HEK293 (cell line): ENCODE measurements at regions not wholly inside any gene's neighbourhood (a gene's known extent, or its start where the extent isn't known, plus 50 kb on each side); places are given as distances from the start of the nearest gene placed in this dataset.

Experiments
- CTCF ChIA-PET: fragments of 350-600 bp; formaldehyde crosslinking; extraction: SDS; loops from one replicate; lab custom pipeline; 2021; ENCODE audit warnings: antibody characterized with exemption; lab: Yijun Ruan, JAX
- POLR2A ChIA-PET: fragments of 300-600 bp; formaldehyde crosslinking; extraction: SDS; loops from one replicate; lab custom pipeline; 2020; ENCODE audit warnings: antibody characterized with exemption, inconsistent platforms; lab: Yijun Ruan, JAX
- H3K27ac ChIP-seq: fragments of 200-500 bp; sonication (Bioruptor generic); 2 replicates; pipeline ENCODE4 v1.5.1; 2014; ENCODE audit warnings: low read depth, low read length, control low read depth, inconsistent platforms; ENCODE audit errors: extremely low read depth
- H3K36me3 ChIP-seq, 2 experiments: fragments of 200-500 bp in 1 of 2; sonication (Bioruptor generic) in 1 of 2; 1 replicate in 1 of 2; 2 replicates in 1 of 2; pipeline ENCODE4 v1.5.1; 2014 to 2017; ENCODE audit warnings: inconsistent platforms in 2 of 2, low read length in 2 of 2; ENCODE audit not compliant: control insufficient read depth in 2 of 2, insufficient read depth in 1 of 2
- H3K4me1 ChIP-seq: fragments of 200-500 bp; sonication (Bioruptor generic); 2 replicates; pipeline ENCODE4 v1.5.1; 2014; ENCODE audit warnings: mild to moderate bottlenecking, low read length, inconsistent platforms; ENCODE audit not compliant: control insufficient read depth, insufficient read depth
- H3K4me3 ChIP-seq: 2 replicates; pipeline ENCODE4 v1.5.1; 2011; ENCODE audit warnings: low read depth, mild to moderate bottlenecking, control low read depth, low read length, moderate library complexity
- H3K9me3 ChIP-seq: fragments of 200-500 bp; sonication (Bioruptor generic); 2 replicates; pipeline ENCODE4 v1.5.1; 2014; ENCODE audit warnings: low read depth, low read length, inconsistent platforms; ENCODE audit not compliant: control insufficient read depth, insufficient read depth
- GLI2 ChIP-seq: fragments of 450-650 bp; formaldehyde crosslinking; IDR thresholded peaks from 2 replicates; pipeline ENCODE4; 2017; ENCODE audit warnings: missing biosample characterization, missing genetic modification characterization, low read depth, borderline replicate concordance
- GLIS2 ChIP-seq: fragments of 450-650 bp; formaldehyde crosslinking; IDR thresholded peaks from 2 replicates; pipeline ENCODE4 v1.5.1; 2016; ENCODE audit warnings: missing biosample characterization, missing genetic modification characterization
- IKZF3 ChIP-seq: fragments of 450-650 bp; IDR thresholded peaks from 2 replicates; pipeline ENCODE4 v1.5.0; 2018; ENCODE audit warnings: missing biosample characterization, mild to moderate bottlenecking, missing genetic modification characterization, moderate library complexity
- MEIS1 ChIP-seq: sonication (generic); formaldehyde crosslinking; IDR thresholded peaks from 2 replicates; pipeline ENCODE4 v1.8.1; 2022; ENCODE audit warnings: missing genetic modification reagents, mild to moderate bottlenecking, borderline replicate concordance
- ZNF10 ChIP-seq: fragments of 450-650 bp; formaldehyde crosslinking; IDR thresholded peaks from 2 replicates; pipeline ENCODE4 v1.5.1; 2017; ENCODE audit warnings: missing biosample characterization, missing genetic modification characterization
- ZNF155 ChIP-seq: fragments of 450-650 bp; formaldehyde crosslinking; IDR thresholded peaks from 2 replicates; pipeline ENCODE4 v1.5.1; 2016; ENCODE audit warnings: missing biosample characterization, missing genetic modification characterization
- ZNF2 ChIP-seq: fragments of 450-650 bp; formaldehyde crosslinking; IDR thresholded peaks from 2 replicates; pipeline ENCODE4 v1.5.1; 2016; ENCODE audit warnings: missing biosample characterization, missing genetic modification characterization
- ZNF362 ChIP-seq: fragments of 450-650 bp; formaldehyde crosslinking; IDR thresholded peaks from 2 replicates; pipeline ENCODE4 v1.5.1; 2016; ENCODE audit warnings: missing biosample characterization, missing genetic modification characterization
- ZNF596 ChIP-seq: fragments of 450-650 bp; IDR thresholded peaks from 2 replicates; pipeline ENCODE4 v1.5.0; 2018; ENCODE audit warnings: missing biosample characterization, mild to moderate bottlenecking, missing genetic modification characterization, moderate library complexity
- ZNF654 ChIP-seq: fragments of 450-650 bp; formaldehyde crosslinking; IDR thresholded peaks from 2 replicates; pipeline ENCODE4 v1.5.1; 2016; ENCODE audit warnings: low read depth, missing biosample characterization, missing genetic modification characterization
- ZNF658 ChIP-seq: fragments of 450-650 bp; formaldehyde crosslinking; IDR thresholded peaks from 2 replicates; pipeline ENCODE4; 2016; ENCODE audit warnings: missing biosample characterization, missing genetic modification characterization
- ZNF76 ChIP-seq: fragments of 450-650 bp; formaldehyde crosslinking; IDR thresholded peaks from 2 replicates; pipeline ENCODE4; 2016; ENCODE audit warnings: low read depth, missing biosample characterization, missing genetic modification characterization, borderline replicate concordance
- ZNF785 ChIP-seq: fragments of 450-650 bp; formaldehyde crosslinking; IDR thresholded peaks from 2 replicates; pipeline ENCODE4 v1.5.1; 2016; ENCODE audit warnings: missing biosample characterization, missing genetic modification characterization
- ZXDB ChIP-seq: fragments of 450-650 bp; formaldehyde crosslinking; IDR thresholded peaks from 2 replicates; pipeline ENCODE4 v1.5.1; 2016; ENCODE audit warnings: missing biosample characterization, missing genetic modification characterization
- TF ChIP-seq, protein P1 (sequence below): fragments of 450-650 bp; formaldehyde crosslinking; IDR thresholded peaks from 2 replicates; pipeline ENCODE4 v1.5.1; 2016; ENCODE audit warnings: missing biosample characterization, missing genetic modification characterization
- TF ChIP-seq, protein P2 (sequence below): fragments of 450-650 bp; formaldehyde crosslinking; optimal IDR thresholded peaks from 2 replicates; pipeline ENCODE3; 2016; ENCODE audit warnings: missing biosample characterization, mild to moderate bottlenecking, missing genetic modification characterization
- TF ChIP-seq, protein P3 (sequence below): fragments of 450-650 bp; formaldehyde crosslinking; IDR thresholded peaks from 2 replicates; pipeline ENCODE4 v1.5.1; 2016; ENCODE audit warnings: missing biosample characterization, missing genetic modification characterization
- TF ChIP-seq, protein P4 (sequence below): fragments of 450-650 bp; formaldehyde crosslinking; IDR thresholded peaks from 2 replicates; pipeline ENCODE4 v1.5.1; 2016; ENCODE audit warnings: missing biosample characterization, missing genetic modification characterization

GRCh38 chr2:43070030-43070429, 156.4 kb downstream of the ZFP36L2 start (continued):
- no peak for TF ChIP-seq ZNF654 (tag by site-specific recombination)
- no peak for TF ChIP-seq IKZF3
- TF ChIP-seq ZNF362 = no peak
- TF ChIP-seq, protein P1, sequence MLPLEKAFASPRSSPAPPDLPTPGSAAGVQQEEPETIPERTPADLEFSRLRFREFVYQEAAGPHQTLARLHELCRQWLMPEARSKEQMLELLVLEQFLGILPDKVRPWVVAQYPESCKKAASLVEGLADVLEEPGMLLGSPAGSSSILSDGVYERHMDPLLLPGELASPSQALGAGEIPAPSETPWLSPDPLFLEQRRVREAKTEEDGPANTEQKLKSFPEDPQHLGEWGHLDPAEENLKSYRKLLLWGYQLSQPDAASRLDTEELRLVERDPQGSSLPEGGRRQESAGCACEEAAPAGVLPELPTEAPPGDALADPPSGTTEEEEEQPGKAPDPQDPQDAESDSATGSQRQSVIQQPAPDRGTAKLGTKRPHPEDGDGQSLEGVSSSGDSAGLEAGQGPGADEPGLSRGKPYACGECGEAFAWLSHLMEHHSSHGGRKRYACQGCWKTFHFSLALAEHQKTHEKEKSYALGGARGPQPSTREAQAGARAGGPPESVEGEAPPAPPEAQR = no peak

- POLR2A ChIA-PET = no interaction called here
- H3K4me1 ChIP-seq = no peaks in the 10 kb centered on the region
- H3K27ac ChIP-seq = no peak overlapping the region
- no peaks in the 10 kb centered on the region for H3K9me3 ChIP-seq
- H3K36me3 ChIP-seq = no peaks in the 10 kb centered on the region
- TF ChIP-seq, protein P2, sequence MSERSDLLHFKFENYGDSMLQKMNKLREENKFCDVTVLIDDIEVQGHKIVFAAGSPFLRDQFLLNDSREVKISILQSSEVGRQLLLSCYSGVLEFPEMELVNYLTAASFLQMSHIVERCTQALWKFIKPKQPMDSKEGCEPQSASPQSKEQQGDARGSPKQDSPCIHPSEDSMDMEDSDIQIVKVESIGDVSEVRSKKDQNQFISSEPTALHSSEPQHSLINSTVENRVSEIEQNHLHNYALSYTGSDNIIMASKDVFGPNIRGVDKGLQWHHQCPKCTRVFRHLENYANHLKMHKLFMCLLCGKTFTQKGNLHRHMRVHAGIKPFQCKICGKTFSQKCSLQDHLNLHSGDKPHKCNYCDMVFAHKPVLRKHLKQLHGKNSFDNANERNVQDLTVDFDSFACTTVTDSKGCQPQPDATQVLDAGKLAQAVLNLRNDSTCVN = no peak
- TF ChIP-seq ZNF785 = no peak
- H3K4me3 ChIP-seq = no peak overlapping the region
- CTCF ChIA-PET = interaction anchor here (0.6 to 0.7 kb wide), 2 partner anchors 38 to 51 kb away, joined by 3 read pairs; no protein-coding TSS in a partner anchor
Measured at GRCh38 chr2:43068631-43069517, 157.5 kb downstream of the ZFP36L2 start.

GRCh38 chr2:43068041-43068533, 158.3 kb downstream of the ZFP36L2 start:
- ChIA-PET CTCF (no interaction called here), POLR2A (no interaction called here)
- H3K27ac ChIP-seq = no peak overlapping the region
- TF ChIP-seq GLI2 (tag by site-specific recombination) (no peak), ZNF10 (tag by site-specific recombination) (no peak), ZNF658 (tag by site-specific recombination) (no peak), ZXDB (tag by site-specific recombination) (no peak), ZNF155 (tag by site-specific recombination) (no peak), GLIS2 (no peak), ZNF2 (tag by site-specific recombination) (no peak), MEIS1 (CRISPR knock-in tag) (no peak), ZNF596 (tag by site-specific recombination) (no peak), ZNF76 (tag by site-specific recombination) (no peak)
- TF ChIP-seq, protein P3, sequence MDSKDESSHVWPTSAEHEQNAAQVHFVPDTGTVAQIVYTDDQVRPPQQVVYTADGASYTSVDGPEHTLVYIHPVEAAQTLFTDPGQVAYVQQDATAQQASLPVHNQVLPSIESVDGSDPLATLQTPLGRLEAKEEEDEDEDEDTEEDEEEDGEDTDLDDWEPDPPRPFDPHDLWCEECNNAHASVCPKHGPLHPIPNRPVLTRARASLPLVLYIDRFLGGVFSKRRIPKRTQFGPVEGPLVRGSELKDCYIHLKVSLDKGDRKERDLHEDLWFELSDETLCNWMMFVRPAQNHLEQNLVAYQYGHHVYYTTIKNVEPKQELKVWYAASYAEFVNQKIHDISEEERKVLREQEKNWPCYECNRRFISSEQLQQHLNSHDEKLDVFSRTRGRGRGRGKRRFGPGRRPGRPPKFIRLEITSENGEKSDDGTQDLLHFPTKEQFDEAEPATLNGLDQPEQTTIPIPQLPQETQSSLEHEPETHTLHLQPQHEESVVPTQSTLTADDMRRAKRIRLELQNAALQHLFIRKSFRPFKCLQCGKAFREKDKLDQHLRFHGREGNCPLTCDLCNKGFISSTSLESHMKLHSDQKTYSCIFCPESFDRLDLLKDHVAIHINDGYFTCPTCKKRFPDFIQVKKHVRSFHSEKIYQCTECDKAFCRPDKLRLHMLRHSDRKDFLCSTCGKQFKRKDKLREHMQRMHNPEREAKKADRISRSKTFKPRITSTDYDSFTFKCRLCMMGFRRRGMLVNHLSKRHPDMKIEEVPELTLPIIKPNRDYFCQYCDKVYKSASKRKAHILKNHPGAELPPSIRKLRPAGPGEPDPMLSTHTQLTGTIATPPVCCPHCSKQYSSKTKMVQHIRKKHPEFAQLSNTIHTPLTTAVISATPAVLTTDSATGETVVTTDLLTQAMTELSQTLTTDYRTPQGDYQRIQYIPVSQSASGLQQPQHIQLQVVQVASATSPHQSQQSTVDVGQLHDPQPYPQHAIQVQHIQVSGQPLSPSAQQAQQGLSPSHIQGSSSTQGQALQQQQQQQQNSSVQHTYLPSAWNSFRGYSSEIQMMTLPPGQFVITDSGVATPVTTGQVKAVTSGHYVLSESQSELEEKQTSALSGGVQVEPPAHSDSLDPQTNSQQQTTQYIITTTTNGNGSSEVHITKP (tag by site-specific recombination) = no peak
- TF ChIP-seq, protein P4, sequence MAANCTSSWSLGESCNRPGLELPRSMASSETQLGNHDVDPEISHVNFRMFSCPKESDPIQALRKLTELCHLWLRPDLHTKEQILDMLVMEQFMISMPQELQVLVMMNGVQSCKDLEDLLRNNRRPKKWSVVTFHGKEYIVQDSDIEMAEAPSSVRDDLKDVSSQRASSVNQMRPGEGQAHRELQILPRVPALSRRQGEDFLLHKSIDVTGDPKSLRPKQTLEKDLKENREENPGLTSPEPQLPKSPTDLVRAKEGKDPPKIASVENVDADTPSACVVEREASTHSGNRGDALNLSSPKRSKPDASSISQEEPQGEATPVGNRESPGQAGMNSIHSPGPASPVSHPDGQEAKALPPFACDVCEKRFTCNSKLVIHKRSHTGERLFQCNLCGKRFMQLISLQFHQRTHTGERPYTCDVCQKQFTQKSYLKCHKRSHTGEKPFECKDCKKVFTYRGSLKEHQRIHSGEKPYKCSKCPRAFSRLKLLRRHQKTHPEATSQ = no peak
- no peaks in the 10 kb centered on the region for H3K4me1 ChIP-seq
- H3K9me3 ChIP-seq = no peaks in the 10 kb centered on the region
- no peaks in the 10 kb centered on the region for H3K36me3 ChIP-seq
- no peak overlapping the region for H3K4me3 ChIP-seq
